ENCODE measurements at regions not wholly inside any gene's neighbourhood (a gene's known extent, or its start where the extent isn't known, plus 50 kb on each side); places are given as distances from the start of the nearest gene placed in this dataset.

DNA sequence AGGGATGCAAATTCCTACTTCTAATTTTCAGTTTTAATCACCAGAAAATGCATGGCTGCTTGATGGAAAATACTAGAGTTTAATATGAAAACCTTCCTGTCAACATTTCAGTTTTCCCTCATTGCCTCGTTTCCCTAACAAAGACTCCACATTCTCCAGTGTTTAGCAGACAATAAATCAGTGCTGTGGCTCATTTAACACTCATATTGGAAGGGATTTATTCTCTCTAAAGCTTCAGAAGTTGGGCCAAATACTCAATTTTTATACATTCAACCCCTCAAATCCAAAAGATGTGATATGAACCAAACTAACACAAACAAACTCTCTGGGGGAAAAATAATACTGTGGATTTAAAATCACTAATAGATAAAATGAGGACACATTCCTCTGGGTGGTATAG lies 482.5 kb downstream of the FLRT2 start:
- no peak for DNase-seq (ENCODE audit: low read depth, low spot score)

- DNase-seq (ENCODE audit: low read depth, low spot score) = no peak
Measured at GRCh38 chr14:86003998-86004397, 474.1 kb downstream of the FLRT2 start.

DNA sequence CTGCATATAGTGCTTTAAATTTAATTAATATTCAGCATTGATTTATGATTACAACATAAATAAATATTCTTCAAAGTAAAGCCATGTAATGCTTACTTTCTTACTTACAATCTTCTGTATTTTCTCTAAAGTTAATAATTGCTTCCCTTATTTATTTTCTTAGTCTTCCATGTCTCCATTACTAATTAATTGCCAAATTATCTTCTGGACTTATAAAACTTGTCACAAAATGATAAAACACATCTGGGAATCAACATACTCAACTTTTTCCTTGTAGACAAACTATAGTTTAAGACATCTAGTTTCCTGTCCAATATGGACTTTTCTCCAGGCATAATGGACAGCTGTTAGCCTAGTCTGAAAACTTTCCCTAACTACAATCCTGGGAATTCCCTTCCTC lies 466.6 kb downstream of the FLRT2 start:
- no peak for DNase-seq (ENCODE audit: low read depth, low spot score)

GRCh38 chr14:85991156-85991555 lies 461.2 kb downstream of the FLRT2 start:
- no peak for DNase-seq (ENCODE audit: low read depth, low spot score)

DNA sequence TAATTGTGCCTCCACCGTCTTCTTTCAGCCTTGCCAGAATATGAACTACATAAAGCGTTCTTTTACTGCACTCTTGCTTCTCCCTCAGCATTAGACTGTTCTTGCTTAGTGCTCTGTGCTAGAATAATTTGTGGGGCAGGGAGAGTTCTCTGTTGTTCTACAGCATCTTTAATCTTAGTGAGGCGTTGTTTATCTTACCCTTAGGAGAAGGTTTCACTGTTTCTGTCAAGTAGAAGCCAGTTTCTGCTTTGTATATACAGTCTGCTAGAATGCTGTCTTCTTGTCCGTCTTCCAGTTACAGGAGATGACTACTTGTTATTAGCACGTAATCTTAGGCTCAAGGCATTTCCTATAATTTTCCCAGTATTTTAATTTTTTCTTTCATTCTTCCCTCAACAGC lies 458.0 kb downstream of the FLRT2 start:
- no peak for DNase-seq (ENCODE audit: low read depth, low spot score)

DNA sequence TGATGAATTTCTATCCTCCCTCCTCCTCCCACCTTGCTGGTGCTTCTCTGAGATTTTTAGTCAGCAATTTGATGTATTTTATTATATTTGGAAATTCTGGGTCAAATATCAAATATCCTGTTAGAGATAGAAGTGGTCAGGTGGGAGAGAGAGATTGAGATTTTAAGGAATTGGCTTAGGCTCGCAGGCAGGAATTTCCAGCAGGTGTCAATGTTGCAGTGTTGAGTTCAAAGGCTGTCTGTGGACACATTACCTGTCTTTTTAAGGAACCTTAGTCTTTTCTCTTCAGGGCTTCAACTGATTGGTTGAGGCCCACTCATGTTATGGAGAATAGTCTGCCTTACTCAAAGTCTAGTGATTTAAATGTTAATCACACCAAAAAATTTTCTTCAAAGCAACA lies 457.3 kb downstream of the FLRT2 start:
- no peak for DNase-seq (ENCODE audit: low read depth, low spot score)

- DNase-seq (ENCODE audit: low read depth, low spot score) = no peak
Measured at GRCh38 chr14:85978582-85979250, 448.8 kb downstream of the FLRT2 start.

DNA sequence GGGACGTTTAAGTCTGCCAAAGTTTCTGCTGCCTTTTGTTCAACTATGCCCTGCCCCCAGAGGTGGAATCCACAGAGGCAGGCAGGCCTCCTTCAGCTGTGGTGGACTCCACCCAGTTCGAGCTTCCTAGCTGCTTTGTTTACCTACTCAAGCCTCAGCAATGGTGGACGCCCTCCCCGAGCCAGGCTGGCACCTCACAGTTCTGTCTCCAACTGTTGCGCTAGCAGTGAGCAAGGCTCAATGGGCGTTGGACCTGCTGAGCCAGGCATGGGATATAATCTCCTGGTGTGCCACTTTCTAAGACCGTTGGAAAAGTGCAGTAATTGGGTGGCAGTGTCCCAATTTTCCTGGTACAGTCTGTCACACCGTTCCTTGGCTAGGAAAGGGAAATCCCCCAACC lies 444.7 kb downstream of the FLRT2 start:
- no peak for DNase-seq (ENCODE audit: low read depth, low spot score)

- DNase-seq (ENCODE audit: low read depth, low spot score) = no peak
Measured at GRCh38 chr14:85963486-85963885, 433.5 kb downstream of the FLRT2 start.

DNA sequence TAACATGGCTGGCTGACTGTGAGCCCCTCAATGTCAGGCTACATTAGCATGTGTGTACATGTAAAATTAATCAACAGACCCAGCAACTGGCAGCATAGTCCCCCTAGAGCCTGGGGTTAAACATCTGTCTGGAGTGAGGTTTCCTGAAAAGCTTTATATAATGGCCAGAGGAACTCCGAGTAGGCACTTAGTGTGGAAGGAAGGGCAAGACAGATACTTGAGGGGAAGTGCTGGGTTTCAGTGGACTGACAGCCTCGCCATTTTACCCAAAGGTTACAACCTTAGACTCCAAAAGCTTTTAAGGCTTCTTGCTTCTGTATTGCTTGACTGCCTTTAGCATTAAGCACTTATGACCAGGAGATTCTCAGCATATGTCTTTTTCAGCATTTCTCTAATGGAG lies 430.8 kb downstream of the FLRT2 start:
- DNase-seq (ENCODE audit: low read depth, low spot score) = no peak

DNA sequence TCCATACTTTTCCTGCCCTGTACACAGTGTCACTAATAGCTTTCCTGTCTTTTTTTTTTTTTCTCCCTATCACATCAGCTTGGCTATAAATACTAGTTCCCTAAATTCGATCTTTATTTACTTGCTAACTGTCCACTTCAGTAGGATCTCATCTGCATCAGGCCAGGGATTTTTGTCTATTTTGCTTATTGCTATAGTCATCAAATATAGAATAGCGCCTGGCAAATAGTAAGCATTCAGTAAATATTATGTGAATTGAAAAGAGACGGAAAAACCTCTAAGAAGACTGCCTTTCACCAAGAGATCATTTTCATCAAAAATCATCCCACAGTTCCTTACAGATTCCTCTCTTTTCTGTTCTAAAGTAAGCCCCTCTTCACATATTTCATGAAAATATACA lies 429.1 kb downstream of the FLRT2 start:
- DNase-seq (ENCODE audit: low read depth, low spot score) = no peak

GRCh38 chr14:85958069-85958468 lies 428.1 kb downstream of the FLRT2 start:
- DNase-seq (ENCODE audit: low read depth, low spot score) = no peak

- no peak for DNase-seq (ENCODE audit: low read depth, low spot score)
Measured at GRCh38 chr14:85953265-85953664, 423.3 kb downstream of the FLRT2 start.

DNA sequence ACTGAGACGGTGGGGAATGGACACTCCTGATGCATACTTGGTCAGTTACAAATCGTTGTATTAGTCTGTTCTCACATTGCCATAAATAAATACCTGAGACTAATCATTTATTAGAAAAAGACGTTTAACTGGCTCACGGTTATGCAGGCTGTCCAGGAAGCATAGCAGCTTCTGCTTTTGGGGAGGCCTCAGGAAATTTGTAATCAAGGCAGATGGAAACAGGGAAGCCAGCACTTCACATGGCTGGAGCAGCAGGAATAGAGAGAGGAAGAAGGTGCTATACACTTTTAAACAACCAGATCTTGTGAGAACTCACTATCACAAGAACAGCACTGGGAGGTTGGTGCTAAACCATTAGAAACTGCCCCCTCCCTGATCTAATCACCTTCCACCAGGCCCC lies 418.2 kb downstream of the FLRT2 start:
- DNase-seq (ENCODE audit: low read depth, low spot score) = no peak

DNA sequence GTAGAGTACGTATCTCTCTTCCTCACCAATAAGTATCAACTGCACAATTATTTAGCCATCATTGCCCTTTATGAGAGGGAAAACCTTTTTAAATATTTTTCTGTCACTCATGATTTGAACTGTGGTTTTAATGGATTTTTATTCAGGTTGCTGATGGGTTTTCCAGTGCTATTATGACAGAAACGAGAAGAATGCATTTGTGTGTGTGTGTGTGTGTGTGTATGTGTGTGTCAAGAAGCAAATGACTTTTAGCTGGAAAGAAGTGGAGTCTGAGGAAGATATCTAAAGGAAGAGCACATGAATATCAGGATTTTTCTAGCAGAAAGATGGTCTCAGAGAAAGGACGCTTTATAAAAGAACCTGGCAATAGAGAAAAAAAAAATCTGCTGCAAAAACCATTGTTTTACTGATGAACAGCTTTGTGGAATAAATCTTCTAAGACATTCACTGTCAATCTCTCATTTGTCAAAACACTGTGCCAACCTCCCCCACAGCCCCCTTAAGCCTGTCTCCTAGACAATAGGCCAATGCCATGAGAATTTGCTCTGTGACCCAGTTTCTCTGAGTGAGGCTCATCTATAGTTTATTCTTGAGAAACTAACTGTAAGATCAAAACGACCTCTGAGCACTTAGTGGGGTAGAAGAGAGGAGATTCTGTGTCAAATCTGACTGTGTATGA lies 417.7 kb downstream of the FLRT2 start:
- no peak for DNase-seq (ENCODE audit: low read depth, low spot score)

- DNase-seq (ENCODE audit: low read depth, low spot score) = no peak
Measured at GRCh38 chr14:85943192-85943591, 413.2 kb downstream of the FLRT2 start.

GRCh38 chr14:85934886-85935254 lies 404.9 kb downstream of the FLRT2 start:
- no peak for DNase-seq (ENCODE audit: low read depth, low spot score)

GRCh38 chr14:85934123-85934885 lies 404.4 kb downstream of the FLRT2 start:
- DNase-seq (ENCODE audit: low read depth, low spot score) = peak; percentile 22

- no peak for DNase-seq (ENCODE audit: low read depth, low spot score)
Measured at GRCh38 chr14:85921241-85921640, 391.3 kb downstream of the FLRT2 start.

DNA sequence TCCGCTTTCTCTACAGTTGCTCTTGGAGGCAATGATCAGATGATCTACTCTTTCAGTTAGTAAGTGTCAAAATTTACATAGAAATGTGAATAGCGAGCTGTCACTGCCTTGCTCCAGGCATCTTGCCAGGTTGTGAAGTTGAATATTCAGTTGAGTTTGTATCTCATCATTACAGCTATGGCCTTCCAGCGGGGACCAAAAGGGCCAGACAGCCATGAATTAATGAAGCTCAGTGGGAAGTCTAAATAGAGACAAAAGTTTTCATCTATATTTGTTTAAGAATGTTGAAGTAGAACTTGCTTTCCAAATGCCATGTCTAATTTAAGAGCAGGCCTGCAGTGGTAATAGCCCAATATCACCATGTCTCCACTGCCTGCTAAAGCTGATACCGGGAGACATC lies 387.8 kb downstream of the FLRT2 start:
- DNase-seq (ENCODE audit: low read depth, low spot score) = no peak

- no peak for DNase-seq (ENCODE audit: low read depth, low spot score)
Measured at GRCh38 chr14:85915711-85916110, 385.8 kb downstream of the FLRT2 start.

DNA sequence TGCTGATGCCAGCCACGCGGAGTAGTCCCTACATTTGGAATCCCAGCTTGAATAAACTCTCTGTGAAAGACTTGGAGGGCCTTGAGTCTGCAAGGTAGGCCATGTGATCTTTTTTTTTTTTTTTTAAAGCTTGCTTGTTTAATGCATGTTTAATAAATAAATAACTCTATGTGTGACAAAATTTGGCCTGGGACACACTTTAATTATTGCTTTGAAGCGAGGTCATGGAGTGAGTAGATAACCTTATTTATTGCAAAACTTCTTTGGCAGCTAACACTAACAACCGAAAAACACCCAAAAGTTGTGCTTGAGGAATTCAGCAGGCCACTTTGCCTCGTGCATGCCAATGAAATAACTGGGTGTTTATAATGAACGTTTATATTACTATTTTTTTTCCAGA lies 382.2 kb downstream of the FLRT2 start:
- DNase-seq (ENCODE audit: low read depth, low spot score) = no peak

- DNase-seq (ENCODE audit: low read depth, low spot score) = no peak
Measured at GRCh38 chr14:85911044-85911443, 381.1 kb downstream of the FLRT2 start.

Measured in activated CD4-positive, CD25-positive, alpha-beta regulatory T cell treated with anti-CD3 and anti-CD28 coated beads, Interleukin-2, amount 50 U/mL, for 16 hours (primary cell).